ENCODE measurements at regions not wholly inside any gene's neighbourhood (a gene's known extent, or its start where the extent isn't known, plus 50 kb on each side); places are given as distances from the start of the nearest gene placed in this dataset.

- H4K91ac ChIP-seq (ENCODE audit: insufficient read depth, low read depth, low read length) = no peak overlapping the region
- no peak overlapping the region for H4K5ac ChIP-seq (ENCODE audit: low read depth, low read length)
- POLR2A ChIA-PET (ENCODE audit: unreplicated experiment) = no interaction called here
- H3K79me1 ChIP-seq (ENCODE audit: low read depth in 1 of 2, low read length in 2 of 2) = no peaks in the 10 kb centered on the region
- no peak overlapping the region for H2AK9ac ChIP-seq (replicated peaks; ENCODE audit: low read depth, low read length, poor library complexity)
- no peak overlapping the region for H2BK20ac ChIP-seq (ENCODE audit: low read depth, low read length)
- no peak for DNase-seq
- no TSS peak for BruUV-seq (replicated peaks)
- H3K36me3 ChIP-seq (ENCODE audit: control insufficient read depth, insufficient read depth, low read length) = no peaks in the 10 kb centered on the region
- H3K9me1 ChIP-seq (ENCODE audit: insufficient read depth, low read length) = no peaks in the 10 kb centered on the region
- H3K9ac ChIP-seq (ENCODE audit: low read depth, low read length) = no peak overlapping the region
- H4K20me1 ChIP-seq (ENCODE audit: insufficient read depth, low read length) = no peaks in the 10 kb centered on the region
- no peak overlapping the region for H2BK15ac ChIP-seq (ENCODE audit: low read depth, low read length)
- no peak overlapping the region for H3K27ac ChIP-seq (ENCODE audit: insufficient read depth, low read length)
- H3K4ac ChIP-seq (ENCODE audit: low read depth, low read length) = no peak overlapping the region
- no peaks in the 10 kb centered on the region for H3K4me1 ChIP-seq (ENCODE audit: control insufficient read depth, insufficient read depth, low read length)
- H3K4me2 ChIP-seq (ENCODE audit: low read depth, low read length) = no peak overlapping the region
- no peak overlapping the region for H3K4me3 ChIP-seq (ENCODE audit: insufficient read depth, low read depth, low read length)
- no peak overlapping the region for H2AFZ ChIP-seq (replicated peaks; ENCODE audit: low read length, poor library complexity)
- H3K23ac ChIP-seq (ENCODE audit: low read depth, low read length) = no peak overlapping the region
- CTCF ChIA-PET = no interaction called here
- TF ChIP-seq RCOR1 (IDR thresholded peaks at IDR 0.05; ENCODE audit: insufficient replicate concordance, low read length) = no peak
- no peak for TF ChIP-seq MAFK (IDR thresholded peaks at IDR 0.05; ENCODE audit: low read depth, low read length)
- no peak for TF ChIP-seq POLR2A (IDR thresholded peaks at IDR 0.05; ENCODE audit: low read depth, low read length)
- TF ChIP-seq CHD1 (IDR thresholded peaks at IDR 0.05; ENCODE audit: low read depth, low read length) = no peak
- peaks cover 7% of the 10 kb centered on the region for H3K9me3 ChIP-seq (ENCODE audit: control insufficient read depth, insufficient read depth, low read length)
- in situ Hi-C loops (cut with MboI; ENCODE audit: low sequenced_read_pairs) (no loop called here), dilution Hi-C loops (cut with HindIII; ENCODE audit: low sequenced_read_pairs, unreplicated experiment) (no loop called here), intact Hi-C loops (cut with micrococcal nuclease) (no loop called here)
- H3K18ac ChIP-seq (ENCODE audit: low read depth, low read length) = no peak overlapping the region
- H2AK5ac ChIP-seq (ENCODE audit: low read depth, low read length) = no peak overlapping the region
- no CpG with 5 or more reads among the region's 2 CpGs for WGBS, 2 experiments (ENCODE audit: extremely low coverage in 2 of 2, insufficient read length in 1 of 2)
- no peak overlapping the region for H2BK5ac ChIP-seq (ENCODE audit: low read depth, low read length, poor library complexity, severe bottlenecking)
- no peak overlapping the region for H3K56ac ChIP-seq (ENCODE audit: extremely low read depth, insufficient read depth, low read length)
- H3K14ac ChIP-seq (replicated peaks; ENCODE audit: low read depth, low read length) = no peak overlapping the region
- no peak for ATAC-seq (ENCODE audit: low read depth)
- H3K27me3 ChIP-seq (ENCODE audit: control insufficient read depth, insufficient read depth, low read length) = no peaks in the 10 kb centered on the region
- H4K8ac ChIP-seq (ENCODE audit: low read depth in 2 of 2, low read length in 2 of 2) = no peak overlapping the region
- H2BK120ac ChIP-seq (ENCODE audit: low read depth, low read length) = no peak overlapping the region
Observed at GRCh38 chrX:5549512-5549911, 679.2 kb downstream of the NLGN4X start.

All from IMR-90 (cell line).